ENCODE measurements at regions not wholly inside any gene's neighbourhood (a gene's known extent, or its start where the extent isn't known, plus 50 kb on each side); places are given as distances from the start of the nearest gene placed in this dataset.
"Not testable (repeated sequence)": the region's sequence is repeated elsewhere in the genome, so short reads cannot be mapped to it uniquely, and the experiment has no call there.

- no peak for TF ChIP-seq CTCF (conservative IDR thresholded peaks at IDR 0.05)
- H3K27ac ChIP-seq: no peak overlapping the region
These were observed 598.6 kb downstream of the XPNPEP1 start for GRCh38 chr10:109324721-109325120.

- H3K27ac ChIP-seq: no peak overlapping the region
- no peak for TF ChIP-seq CTCF (conservative IDR thresholded peaks at IDR 0.05)
These were observed 605.5 kb downstream of the XPNPEP1 start for GRCh38 chr10:109317746-109318366.

- H3K27ac ChIP-seq: not testable (repeated sequence)
These were observed 609.3 kb downstream of the XPNPEP1 start for GRCh38 chr10:109314016-109314415.

- H3K27ac ChIP-seq: not testable (repeated sequence)
These were observed 610.8 kb downstream of the XPNPEP1 start for GRCh38 chr10:109312555-109312954.

- TF ChIP-seq CTCF (conservative IDR thresholded peaks at IDR 0.05): no peak
- no peak overlapping the region for H3K27ac ChIP-seq
These were observed 614.3 kb downstream of the XPNPEP1 start for GRCh38 chr10:109308971-109309370.

- H3K27ac ChIP-seq: not testable (repeated sequence)
These were observed 616.2 kb downstream of the XPNPEP1 start for GRCh38 chr10:109307102-109307501.

- no peak for TF ChIP-seq CTCF (conservative IDR thresholded peaks at IDR 0.05)
- no peak overlapping the region for H3K27ac ChIP-seq
These were observed 616.6 kb downstream of the XPNPEP1 start for GRCh38 chr10:109306698-109307097.

- no peak for TF ChIP-seq CTCF (conservative IDR thresholded peaks at IDR 0.05)
These were observed 635.5 kb downstream of the XPNPEP1 start for GRCh38 chr10:109287858-109288257.

GRCh38 chr10:109282510-109282909 is 640.8 kb downstream of the XPNPEP1 start:
- no peak overlapping the region for H3K27ac ChIP-seq
- no peak for TF ChIP-seq CTCF (conservative IDR thresholded peaks at IDR 0.05)

More at GRCh38 chr10:109287858-109288257, 635.5 kb downstream of the XPNPEP1 start:
- no peak overlapping the region for H3K27ac ChIP-seq

Data from VCaP (cell line).